ENCODE measurements at regions not wholly inside any gene's neighbourhood (a gene's known extent, or its start where the extent isn't known, plus 50 kb on each side); places are given as distances from the start of the nearest gene placed in this dataset.

GRCh38 chr10:35911954-35912353 lies 269.9 kb upstream of the FZD8 start:
- H2AFZ ChIP-seq (ENCODE audit: low read length), result no peak overlapping the region
- no peak overlapping the region for H3K4me3 ChIP-seq (ENCODE audit: extremely low read depth in 1 of 4, insufficient read depth in 2 of 4, low read depth in 3 of 4, low read length in 4 of 4)
- no peak overlapping the region for H3K9ac ChIP-seq (replicated peaks in 1 of 4; ENCODE audit: extremely low read depth in 1 of 4, low read depth in 3 of 4, low read length in 3 of 4)
- no peak overlapping the region for H2BK20ac ChIP-seq (ENCODE audit: low read length)
- 90% methylated on average over 2 of the region's 2 CpGs; no CpG with 5 or more reads in 1 of the 2 experiments for WGBS, 2 experiments (ENCODE audit: extremely low coverage in 1 of 2, insufficient coverage in 1 of 2, insufficient read length in 1 of 2, insufficient replicate concordance in 2 of 2, low coverage in 1 of 2, low lambda C conversion rate in 2 of 2, missing lambda C conversion rate in 1 of 2)
- H3K36me3 ChIP-seq (ENCODE audit: control insufficient read depth in 2 of 4, insufficient read depth in 4 of 4, low read length in 3 of 4), result no peaks in the 10 kb centered on the region
- ChIA-PET POLR2A (ENCODE audit: partially characterized antibody) (no interaction called here), CTCF (ENCODE audit: partially characterized antibody) (no interaction called here)
- DNase-seq (ENCODE audit: low read depth in 1 of 2, low spot score in 2 of 2) (no peak), FAIRE-seq (no peak)
- no peak overlapping the region for H3K4me2 ChIP-seq (ENCODE audit: insufficient read depth in 1 of 2, low read depth in 2 of 2, low read length in 2 of 2)
- H2BK12ac ChIP-seq (ENCODE audit: low read depth, low read length), result no peak overlapping the region
- H2BK5ac ChIP-seq (ENCODE audit: low read depth, low read length), result no peak overlapping the region
- H4K8ac ChIP-seq (ENCODE audit: extremely low read depth, insufficient read depth, low read length), result no peak overlapping the region
- H3K9me3 ChIP-seq (ENCODE audit: insufficient read depth in 2 of 2, low read depth in 1 of 2, low read length in 1 of 2), result no peaks in the 10 kb centered on the region
- peaks cover 0 to 6% (median 5%) of the 10 kb centered on the region in 4 experiments; a peak in 3 of 7 replicates for H3K4me1 ChIP-seq (replicated peaks in 1 of 4; ENCODE audit: control insufficient read depth in 3 of 4, insufficient read depth in 4 of 4, low read length in 3 of 4)
- H3K79me1 ChIP-seq (ENCODE audit: low read depth, low read length), result no peaks in the 10 kb centered on the region
- no peak overlapping the region for H3K23ac ChIP-seq (ENCODE audit: insufficient read length)
- H3K56ac ChIP-seq (replicated peaks; ENCODE audit: insufficient read length, low read depth, low read length), result no peak overlapping the region
- no peak overlapping the region for H2AK5ac ChIP-seq (ENCODE audit: low read depth, low read length)
- H3K79me2 ChIP-seq (ENCODE audit: control insufficient read depth in 1 of 2, insufficient read depth in 2 of 2, low read length in 2 of 2), result no peaks in the 10 kb centered on the region
- H3K18ac ChIP-seq (ENCODE audit: extremely low read depth, low read length), result no peak overlapping the region
- no peak overlapping the region for H3K4ac ChIP-seq (replicated peaks; ENCODE audit: insufficient read length, low read depth, low read length)
- H3K23me2 ChIP-seq (ENCODE audit: low read depth, low read length), result no peaks in the 10 kb centered on the region
- H4K20me1 ChIP-seq (replicated peaks in 1 of 2; ENCODE audit: control insufficient read depth in 1 of 2, insufficient read depth in 2 of 2, low read length in 2 of 2), result no peaks in the 10 kb centered on the region
- H3K27me3 ChIP-seq (replicated peaks in 1 of 4; ENCODE audit: control insufficient read depth in 3 of 4, extremely low read depth in 1 of 4, insufficient read depth in 3 of 4, low read length in 3 of 4), result no peaks in the 10 kb centered on the region
- no peak for TF ChIP-seq FOSL1 (IDR thresholded peaks at IDR 0.05; ENCODE audit: insufficient read depth, low read depth, low read length)
- no peak for TF ChIP-seq KDM4A (IDR thresholded peaks at IDR 0.05; ENCODE audit: low read depth, low read length, severe bottlenecking)
- no peak for TF ChIP-seq CEBPB (IDR thresholded peaks at IDR 0.05; ENCODE audit: low read depth, low read length)
- TF ChIP-seq SIN3A (conservative IDR thresholded peaks at IDR 0.05 in 1 of 2, IDR thresholded peaks at IDR 0.05 in 1 of 2; ENCODE audit: low read depth in 1 of 2, low read length in 2 of 2), result no peak
- TF ChIP-seq SIRT6 (IDR thresholded peaks at IDR 0.05; ENCODE audit: low read length), result no peak
- TF ChIP-seq ASH2L (IDR thresholded peaks at IDR 0.05; ENCODE audit: low read length), result no peak
- TF ChIP-seq NANOG (IDR thresholded peaks at IDR 0.05; ENCODE audit: insufficient read depth, low read depth, low read length, poor library complexity, severe bottlenecking), result no peak
- no peak for TF ChIP-seq NRF1 (IDR thresholded peaks at IDR 0.05; ENCODE audit: low read depth, low read length)
- H2BK120ac ChIP-seq (replicated peaks; ENCODE audit: low read depth, low read length), result no peak overlapping the region
- H3K27ac ChIP-seq (ENCODE audit: low read depth, low read length), result no peak overlapping the region
- no peak overlapping the region for H4K91ac ChIP-seq (replicated peaks; ENCODE audit: insufficient read length, low read length)
- H2BK15ac ChIP-seq (ENCODE audit: low read length), result no peak overlapping the region
- no peak overlapping the region for H4K5ac ChIP-seq (ENCODE audit: insufficient read length, low read depth, low read length)
- no peak overlapping the region for H3K14ac ChIP-seq (ENCODE audit: insufficient read length)
